ENCODE measurements at regions not wholly inside any gene's neighbourhood (a gene's known extent, or its start where the extent isn't known, plus 50 kb on each side); places are given as distances from the start of the nearest gene placed in this dataset.

DNA sequence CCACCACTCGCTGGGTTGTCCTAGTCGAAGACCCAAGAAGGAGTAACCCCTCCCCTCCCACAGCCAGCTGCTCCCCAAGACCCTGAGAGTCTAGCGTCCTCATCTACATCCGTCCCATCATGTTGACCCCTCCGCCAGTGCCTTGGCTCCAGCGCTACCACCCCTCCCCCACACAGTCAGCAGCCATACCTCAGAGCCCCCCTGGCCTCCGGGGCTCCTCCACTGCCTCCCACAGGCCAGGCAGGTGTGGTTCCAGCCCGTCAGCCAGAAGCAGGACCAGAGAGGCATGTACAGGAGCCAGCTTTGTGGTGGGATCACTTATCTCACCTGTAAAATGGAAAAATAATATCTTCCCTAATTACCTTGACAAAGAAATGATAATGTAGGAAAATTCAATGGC is 51.5 kb upstream of the PHF21B start:
- TF ChIP-seq EZH2 (IDR thresholded peaks at IDR 0.05; ENCODE audit: insufficient read depth, poor library complexity, severe bottlenecking) = no peak
- no peak for TF ChIP-seq EZH2phosphoT487 (IDR thresholded peaks at IDR 0.05; ENCODE audit: insufficient read depth, low read depth)

All from GM23248 (cell line).